ENCODE measurements at regions not wholly inside any gene's neighbourhood (a gene's known extent, or its start where the extent isn't known, plus 50 kb on each side); places are given as distances from the start of the nearest gene placed in this dataset.

- Histone ChIP-seq H3K9me3 (no peaks in the 10 kb centered on the region), H3K27me3 (peaks cover 6% of the 10 kb centered on the region), H3K27ac (no peak overlapping the region), H3K4me3 (no peak overlapping the region), H3K4me1 (no peaks in the 10 kb centered on the region), H3K36me3 (no peaks in the 10 kb centered on the region)
- no peak for TF ChIP-seq EP300 (IDR thresholded peaks at IDR 0.05)
- no peak for TF ChIP-seq POLR2A (IDR thresholded peaks at IDR 0.05)
- no peak for TF ChIP-seq POLR2AphosphoS5 (IDR thresholded peaks at IDR 0.05)
- no peak for TF ChIP-seq CTCF (IDR thresholded peaks at IDR 0.05)
- ATAC-seq, result no peak
Observed at GRCh38 chr12:85476756-85477155, 196.7 kb downstream of the ALX1 start.

DNA sequence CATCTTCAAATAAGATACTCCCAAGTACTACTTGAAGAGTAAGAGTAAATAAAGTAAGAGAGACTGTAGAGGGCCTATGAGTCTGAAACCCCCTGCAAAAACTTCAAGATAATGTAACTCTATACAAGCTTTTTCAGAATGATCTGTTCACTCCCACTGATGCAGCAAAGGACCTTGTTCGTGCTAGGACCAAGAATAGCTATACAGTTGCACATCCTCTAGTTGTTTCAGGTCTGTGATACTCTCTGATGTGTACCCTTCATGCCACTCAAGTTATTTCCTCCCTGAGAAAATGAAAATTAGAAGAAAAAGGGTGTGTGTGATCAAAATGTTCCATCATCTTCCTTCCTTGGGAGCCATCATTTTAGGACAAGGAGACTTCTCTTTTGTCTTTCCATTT is 204.4 kb downstream of the ALX1 start:
- H3K27me3 ChIP-seq, result no peaks in the 10 kb centered on the region
- H3K4me3 ChIP-seq, result no peak overlapping the region
- no peak for TF ChIP-seq POLR2A (IDR thresholded peaks at IDR 0.05)
- TF ChIP-seq CTCF (IDR thresholded peaks at IDR 0.05), result no peak
- no peak for TF ChIP-seq POLR2AphosphoS5 (IDR thresholded peaks at IDR 0.05)
- TF ChIP-seq EP300 (IDR thresholded peaks at IDR 0.05), result no peak
- H3K27ac ChIP-seq, result no peak overlapping the region
- ATAC-seq, result no peak
- no peaks in the 10 kb centered on the region for H3K9me3 ChIP-seq
- WGBS, 2 donors (ENCODE audit: low coverage in 1 of 2), result 50 to 100% methylated on average over 1 of the region's 1 CpG
- peaks cover 0 to 9% (median 0%) of the 10 kb centered on the region in 3 donors for H3K4me1 ChIP-seq
- H3K36me3 ChIP-seq, result no peaks in the 10 kb centered on the region

DNA sequence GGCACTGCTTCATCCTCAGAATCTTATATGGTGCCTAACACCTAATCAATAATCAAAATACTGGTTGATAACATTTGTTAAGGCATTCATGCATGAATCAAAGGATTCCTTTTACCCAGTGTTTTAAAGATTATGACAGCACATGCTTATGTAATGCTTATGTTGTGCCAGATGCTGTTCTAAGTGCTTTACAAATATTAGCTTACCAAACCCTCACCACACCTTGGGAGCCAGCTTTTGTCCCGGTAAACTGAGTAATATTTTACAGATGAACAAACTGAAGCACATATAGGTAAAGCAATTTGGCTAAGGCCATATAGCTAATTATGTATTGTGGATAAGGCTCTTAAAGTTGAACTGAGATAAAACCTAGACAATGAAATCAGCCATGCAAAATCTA is 209.2 kb downstream of the ALX1 start:
- H3K4me3 ChIP-seq, result no peak overlapping the region
- H3K4me1 ChIP-seq, result peaks cover 0 to 9% (median 0%) of the 10 kb centered on the region in 3 donors
- no peak for ATAC-seq
- TF ChIP-seq POLR2AphosphoS5 (IDR thresholded peaks at IDR 0.05), result no peak
- TF ChIP-seq CTCF (IDR thresholded peaks at IDR 0.05), result no peak
- no peak for TF ChIP-seq EP300 (IDR thresholded peaks at IDR 0.05)
- no peak for TF ChIP-seq POLR2A (IDR thresholded peaks at IDR 0.05)
- 83 to 100% methylated on average over 1 of the region's 1 CpG for WGBS, 2 donors (ENCODE audit: low coverage in 1 of 2)
- no peaks in the 10 kb centered on the region for H3K36me3 ChIP-seq
- no peaks in the 10 kb centered on the region for H3K27me3 ChIP-seq
- no peak overlapping the region for H3K27ac ChIP-seq
- peaks cover 0 to 9% (median 0%) of the 10 kb centered on the region in 3 donors for H3K9me3 ChIP-seq

DNA sequence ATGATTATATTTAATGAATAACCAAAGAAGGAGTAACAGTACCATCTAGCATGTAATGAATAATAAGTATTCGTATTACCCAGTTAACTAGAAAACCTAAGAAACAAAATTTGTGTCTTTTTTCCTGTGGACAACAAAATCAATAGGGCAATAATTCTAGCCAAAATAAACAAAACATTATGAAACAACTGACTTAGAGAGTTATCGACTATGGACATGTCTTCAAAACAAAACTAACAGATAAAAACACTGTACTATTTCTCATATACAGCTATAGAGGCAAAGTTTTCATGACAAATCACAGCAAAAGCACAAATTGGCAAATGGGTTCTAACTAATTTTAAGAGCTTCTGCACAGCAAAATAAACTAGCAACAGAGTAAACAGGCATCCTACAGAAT is 224.1 kb downstream of the ALX1 start:
- WGBS, 2 donors (ENCODE audit: low coverage in 1 of 2), result 79 to 81% methylated on average over 2 of the region's 2 CpGs

More for the DNA sequence above, 224.1 kb downstream of the ALX1 start:
- no peaks in the 10 kb centered on the region for H3K9me3 ChIP-seq
- no peak for TF ChIP-seq POLR2AphosphoS5 (IDR thresholded peaks at IDR 0.05)
- no peak for TF ChIP-seq CTCF (IDR thresholded peaks at IDR 0.05)
- TF ChIP-seq EP300 (IDR thresholded peaks at IDR 0.05), result no peak
- TF ChIP-seq POLR2A (IDR thresholded peaks at IDR 0.05), result no peak
- no peak overlapping the region for H3K4me3 ChIP-seq
- no peak overlapping the region for H3K27ac ChIP-seq
- ATAC-seq, result no peak
- no peaks in the 10 kb centered on the region for H3K27me3 ChIP-seq
- no peaks in the 10 kb centered on the region for H3K36me3 ChIP-seq
- H3K4me1 ChIP-seq, result no peaks in the 10 kb centered on the region
